ENCODE measurements at regions not wholly inside any gene's neighbourhood (a gene's known extent, or its start where the extent isn't known, plus 50 kb on each side); places are given as distances from the start of the nearest gene placed in this dataset.
"Not testable (repeated sequence)": the region's sequence is repeated elsewhere in the genome, so short reads cannot be mapped to it uniquely, and the experiment has no call there.

GRCh38 chr13:78540058-78540457, 63.3 kb downstream of the POU4F1 start:
- no peak for DNase-seq

- DNase-seq = not testable (repeated sequence)
Observed at GRCh38 chr13:78526044-78526443, 77.3 kb downstream of the POU4F1 start.

- no peak for DNase-seq
Observed at GRCh38 chr13:78524936-78525335, 78.4 kb downstream of the POU4F1 start.

- DNase-seq = no peak
Observed at GRCh38 chr13:78521091-78521490, 82.3 kb downstream of the POU4F1 start.

- no peak for DNase-seq
Observed at GRCh38 chr13:78520425-78520824, 82.9 kb downstream of the POU4F1 start.

- not testable (repeated sequence) for DNase-seq
Observed at GRCh38 chr13:78518482-78518881, 84.9 kb downstream of the POU4F1 start.

- DNase-seq = peak; percentile 75
Observed at GRCh38 chr13:78499802-78500201, 103.5 kb downstream of the POU4F1 start.

- peak; percentile 14 for DNase-seq
Observed at GRCh38 chr13:78497702-78498355, 105.5 kb downstream of the POU4F1 start.

- no peak for DNase-seq
Observed at GRCh38 chr13:78491978-78492377, 111.4 kb downstream of the POU4F1 start.

- not testable (repeated sequence) for DNase-seq
Observed at GRCh38 chr13:78490225-78490624, 113.1 kb downstream of the POU4F1 start.

GRCh38 chr13:78487707-78488106, 115.6 kb downstream of the POU4F1 start:
- DNase-seq = no peak

- DNase-seq = no peak
Observed at GRCh38 chr13:78485803-78486202, 117.5 kb downstream of the POU4F1 start.

- DNase-seq = no peak
Observed at GRCh38 chr13:78478183-78478582, 125.2 kb downstream of the POU4F1 start.

- DNase-seq = no peak
Observed at GRCh38 chr13:78476910-78477309, 126.4 kb downstream of the POU4F1 start.

GRCh38 chr13:78468621-78469020, 134.7 kb downstream of the POU4F1 start:
- peak; percentile 92 for DNase-seq

- no peak for DNase-seq
Observed at GRCh38 chr13:78465250-78465649, 138.1 kb downstream of the POU4F1 start.

GRCh38 chr13:78460176-78460575, 143.2 kb downstream of the POU4F1 start:
- no peak for DNase-seq

- no peak for DNase-seq
Observed at GRCh38 chr13:78443839-78444238, 159.5 kb downstream of the POU4F1 start.

GRCh38 chr13:78437781-78438180, 165.6 kb downstream of the POU4F1 start:
- DNase-seq = peak; percentile 16

- DNase-seq = no peak
Observed at GRCh38 chr13:78436311-78436710, 167.0 kb downstream of the POU4F1 start.

GRCh38 chr13:78431328-78431727, 172.0 kb downstream of the POU4F1 start:
- DNase-seq = no peak

GRCh38 chr13:78430811-78431210, 172.5 kb downstream of the POU4F1 start:
- no peak for DNase-seq

GRCh38 chr13:78430166-78430791, 173.1 kb downstream of the POU4F1 start:
- no peak for DNase-seq

GRCh38 chr13:78428646-78429045, 174.7 kb downstream of the POU4F1 start:
- no peak for DNase-seq

- DNase-seq = no peak
Observed at GRCh38 chr13:78426183-78426582, 177.2 kb downstream of the POU4F1 start.

All from eye (tissue), 1 donor.